Smooth muscle cell (in vitro differentiated cells): ENCODE measurements at regions not wholly inside any gene's neighbourhood (a gene's known extent, or its start where the extent isn't known, plus 50 kb on each side); places are given as distances from the start of the nearest gene placed in this dataset.

Source experiments
- DNase-seq: peaks from one replicate; lab custom pipeline; 2025; ENCODE audit not compliant: unreplicated experiment; lab: John Stamatoyannopoulos, UW
- H2AFZ ChIP-seq: fragments of 200-600 bp; sonication (generic); 2 replicates; pipeline ENCODE4 v1.6.0; 2016; ENCODE audit warnings: antibody characterized with exemption, low read depth, mild to moderate bottlenecking
- H3F3A ChIP-seq: fragments of 200-600 bp; sonication (generic); 2 replicates; pipeline ENCODE4 v1.6.0; 2017; ENCODE audit warnings: antibody characterized with exemption, low read depth
- H3K27ac ChIP-seq: fragments of 200-600 bp; sonication (generic); 2 replicates; pipeline ENCODE4 v1.5.1; 2016; ENCODE audit warnings: low read depth, mild to moderate bottlenecking
- H3K27me3 ChIP-seq: fragments of 200-600 bp; sonication (generic); 2 replicates; pipeline ENCODE4 v1.6.1; 2016; ENCODE audit warnings: low read depth, mild to moderate bottlenecking
- H3K36me3 ChIP-seq: fragments of 200-600 bp; sonication (generic); 2 replicates; pipeline ENCODE4 v1.5.1; 2016; ENCODE audit warnings: low read depth
- H3K4me1 ChIP-seq: fragments of 200-600 bp; sonication (generic); 2 replicates; pipeline ENCODE4 v1.5.1; 2016; ENCODE audit warnings: low read depth
- H3K4me2 ChIP-seq: fragments of 200-600 bp; sonication (generic); 2 replicates; pipeline ENCODE4 v1.6.0; 2016; ENCODE audit warnings: mild to moderate bottlenecking
- H3K4me3 ChIP-seq: fragments of 200-600 bp; sonication (generic); 2 replicates; pipeline ENCODE4 v1.5.1; 2016; ENCODE audit warnings: mild to moderate bottlenecking
- H3K79me2 ChIP-seq: fragments of 200-600 bp; sonication (generic); 2 replicates; pipeline ENCODE4 v1.6.0; 2016; ENCODE audit warnings: low read depth, mild to moderate bottlenecking
- H3K9ac ChIP-seq: fragments of 200-600 bp; sonication (generic); 2 replicates; pipeline ENCODE4 v1.6.0; 2016; ENCODE audit warnings: low read depth
- H3K9me3 ChIP-seq: fragments of 200-600 bp; sonication (generic); replicated peaks from 2 replicates; pipeline ENCODE4 v1.5.1; 2016; ENCODE audit warnings: low read depth
- H4K20me1 ChIP-seq: fragments of 200-600 bp; sonication (generic); 2 replicates; pipeline ENCODE4 v1.6.0; 2016; ENCODE audit warnings: low read depth
- CTCF ChIP-seq: fragments of 200-600 bp; sonication (generic); IDR thresholded peaks from 2 replicates; pipeline ENCODE4 v1.5.1; 2017; ENCODE audit warnings: borderline replicate concordance, mild to moderate bottlenecking, antibody characterized with exemption; ENCODE audit not compliant: insufficient read depth, poor library complexity, severe bottlenecking
- WGBS: methylation state at CpG from one replicate; pipeline ENCODE4 v1.1.7; 2016; ENCODE audit warnings: low lambda C conversion rate; 5-methylcytosine and 5-hydroxymethylcytosine counted together

GRCh38 chr1:93779540-93780165 is 98.0 kb upstream of the BCAR3 start:
- Histone ChIP-seq H3K79me2 (no peaks in the 10 kb centered on the region), H3K4me1 (peaks cover 7% of the 10 kb centered on the region), H3K36me3 (no peaks in the 10 kb centered on the region), H3K9me3 (no peaks in the 10 kb centered on the region), H3K4me3 (no peak overlapping the region), H3K27ac (peak overlapping the region; percentile 81), H3F3A (no peaks in the 10 kb centered on the region), H3K27me3 (no peaks in the 10 kb centered on the region), H4K20me1 (no peaks in the 10 kb centered on the region), H2AFZ (no peak overlapping the region), H3K4me2 (peak overlapping the region; percentile 10), H3K9ac (peak overlapping the region; percentile 18)
- DNase-seq = no peak
- TF ChIP-seq CTCF = no peak
- 42% methylated on average over 4 of the region's 4 CpGs for WGBS

- Histone ChIP-seq H3K27ac (no peak overlapping the region), H3F3A (no peaks in the 10 kb centered on the region), H3K36me3 (no peaks in the 10 kb centered on the region), H3K4me3 (no peak overlapping the region), H3K9ac (no peak overlapping the region), H3K27me3 (no peaks in the 10 kb centered on the region), H3K4me2 (no peak overlapping the region), H3K4me1 (peaks cover 9% of the 10 kb centered on the region), H4K20me1 (no peaks in the 10 kb centered on the region), H2AFZ (no peak overlapping the region), H3K9me3 (no peaks in the 10 kb centered on the region), H3K79me2 (no peaks in the 10 kb centered on the region)
- no peak for TF ChIP-seq CTCF
- 97% methylated on average over 2 of the region's 2 CpGs for WGBS
- no peak for DNase-seq
These were observed 96.8 kb upstream of the BCAR3 start for GRCh38 chr1:93778457-93778856.

GRCh38 chr1:93777255-93777654 is 95.6 kb upstream of the BCAR3 start:
- no peak for DNase-seq
- 93% methylated on average over 2 of the region's 2 CpGs for WGBS
- Histone ChIP-seq H3K4me3 (no peak overlapping the region), H3K4me2 (no peak overlapping the region), H3K9me3 (no peaks in the 10 kb centered on the region), H3K36me3 (no peaks in the 10 kb centered on the region), H3K27me3 (no peaks in the 10 kb centered on the region), H3F3A (no peaks in the 10 kb centered on the region), H4K20me1 (no peaks in the 10 kb centered on the region), H3K9ac (no peak overlapping the region), H3K4me1 (peaks cover 9% of the 10 kb centered on the region), H3K27ac (no peak overlapping the region), H3K79me2 (no peaks in the 10 kb centered on the region), H2AFZ (no peak overlapping the region)
- TF ChIP-seq CTCF = no peak

GRCh38 chr1:93776728-93777127 is 95.1 kb upstream of the BCAR3 start:
- no peak overlapping the region for H2AFZ ChIP-seq
- no peaks in the 10 kb centered on the region for H4K20me1 ChIP-seq
- WGBS = 93% methylated on average over 3 of the region's 3 CpGs
- no peak for DNase-seq
- TF ChIP-seq CTCF = no peak
- no peak overlapping the region for H3K27ac ChIP-seq
- H3K9ac ChIP-seq = no peak overlapping the region
- H3K4me3 ChIP-seq = no peak overlapping the region
- no peaks in the 10 kb centered on the region for H3K79me2 ChIP-seq
- no peaks in the 10 kb centered on the region for H3K27me3 ChIP-seq
- no peaks in the 10 kb centered on the region for H3K9me3 ChIP-seq
- H3K4me2 ChIP-seq = no peak overlapping the region
- H3K4me1 ChIP-seq = peaks cover 9% of the 10 kb centered on the region
- H3K36me3 ChIP-seq = no peaks in the 10 kb centered on the region
- H3F3A ChIP-seq = no peaks in the 10 kb centered on the region
